ENCODE measurements at regions not wholly inside any gene's neighbourhood (a gene's known extent, or its start where the extent isn't known, plus 50 kb on each side); places are given as distances from the start of the nearest gene placed in this dataset.

DNA sequence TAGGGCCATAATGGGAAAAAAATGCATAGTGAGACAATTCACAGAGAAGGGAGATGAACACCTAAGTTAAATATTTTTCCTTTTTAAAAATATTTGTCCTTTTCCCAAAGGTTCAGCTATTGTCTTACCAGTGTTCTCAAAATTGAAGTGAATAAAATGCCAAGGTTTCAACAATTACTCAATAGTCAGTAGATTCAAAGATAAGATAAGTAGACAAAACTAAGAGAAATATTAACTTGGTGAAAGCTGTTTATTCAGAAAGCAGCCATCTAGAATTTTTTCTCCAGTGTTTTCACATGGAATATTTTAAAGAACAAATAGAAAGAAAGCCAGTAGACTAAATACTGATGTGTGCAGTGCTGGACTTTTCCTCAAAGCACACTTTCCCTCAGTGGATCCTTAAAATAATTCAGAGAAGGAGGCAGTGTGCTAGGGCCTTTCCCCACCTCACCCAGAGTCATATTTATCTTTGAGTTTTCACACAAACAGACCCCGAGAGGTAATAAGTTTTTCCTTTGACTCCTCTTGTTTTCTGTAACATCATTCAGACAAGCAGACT lies 144.5 kb upstream of the PLEKHG7 start:
- peaks cover 66% of the 10 kb centered on the region for H3K4me1 Mint-ChIP-seq (ENCODE audit: low read depth)

DNA sequence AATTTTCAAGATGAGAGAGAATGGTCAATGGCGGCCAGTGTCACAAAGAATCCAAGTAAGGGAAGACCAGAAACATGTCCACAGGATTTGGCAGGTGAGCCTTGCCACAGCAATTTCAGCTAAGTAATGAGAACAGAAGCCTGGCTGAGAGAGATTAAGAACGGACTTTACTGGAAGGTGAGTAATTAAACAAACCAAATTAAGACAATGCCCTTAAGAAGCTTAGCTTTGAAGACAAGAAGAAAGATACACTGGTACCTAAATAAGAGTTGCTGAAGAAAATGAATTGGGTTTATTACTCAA lies 145.4 kb upstream of the PLEKHG7 start:
- Mint-ChIP-seq H3K27me3 (no peaks in the 10 kb centered on the region), H3K4me1 (ENCODE audit: low read depth) (peaks cover 61% of the 10 kb centered on the region), H3K27ac (no peak overlapping the region), H3K4me3 (peak overlapping the region; percentile 77), H3K9me3 (no peaks in the 10 kb centered on the region), H3K36me3 (peaks cover 13% of the 10 kb centered on the region)
- ChIA-PET CTCF (interaction anchor here (1.1 to 2.1 kb wide), 6 partner anchors 13 to 412 kb away, joined by 4 to 19 read pairs (median 7); partner anchors contain the start of gene BTG1), POLR2A (interaction anchor here (1.0 to 3.8 kb wide), 9 partner anchors 9 to 678 kb away, joined by 3 to 18 read pairs (median 3); partner anchors contain the start of gene BTG1)
- intact Hi-C loops (cut with micrococcal nuclease): loop anchor here (5.0 kb wide), 2 partner anchors 340 to 420 kb away; no protein-coding TSS in a partner anchor
- DNase-seq: no peak

More for the DNA sequence above, 144.5 kb upstream of the PLEKHG7 start:
- Mint-ChIP-seq H3K9me3 (no peaks in the 10 kb centered on the region), H3K27me3 (no peaks in the 10 kb centered on the region), H3K36me3 (peaks cover 13% of the 10 kb centered on the region), H3K4me3 (peak overlapping the region; percentile 65), H3K27ac (no peak overlapping the region)
- ChIA-PET CTCF (interaction anchor here (1.1 to 1.7 kb wide), 3 partner anchors 45 to 91 kb away, joined by 4 to 19 read pairs (median 4); no protein-coding TSS in a partner anchor), POLR2A (interaction anchor here (1.0 to 3.8 kb wide), 4 partner anchors 40 to 415 kb away, joined by 3 to 18 read pairs (median 8); partner anchors contain the start of gene BTG1)
- intact Hi-C loops (cut with micrococcal nuclease): loop anchor here (1.0 to 5.0 kb wide), 3 partner anchors 19 to 421 kb away; no protein-coding TSS in a partner anchor
- DNase-seq: no peak

DNA sequence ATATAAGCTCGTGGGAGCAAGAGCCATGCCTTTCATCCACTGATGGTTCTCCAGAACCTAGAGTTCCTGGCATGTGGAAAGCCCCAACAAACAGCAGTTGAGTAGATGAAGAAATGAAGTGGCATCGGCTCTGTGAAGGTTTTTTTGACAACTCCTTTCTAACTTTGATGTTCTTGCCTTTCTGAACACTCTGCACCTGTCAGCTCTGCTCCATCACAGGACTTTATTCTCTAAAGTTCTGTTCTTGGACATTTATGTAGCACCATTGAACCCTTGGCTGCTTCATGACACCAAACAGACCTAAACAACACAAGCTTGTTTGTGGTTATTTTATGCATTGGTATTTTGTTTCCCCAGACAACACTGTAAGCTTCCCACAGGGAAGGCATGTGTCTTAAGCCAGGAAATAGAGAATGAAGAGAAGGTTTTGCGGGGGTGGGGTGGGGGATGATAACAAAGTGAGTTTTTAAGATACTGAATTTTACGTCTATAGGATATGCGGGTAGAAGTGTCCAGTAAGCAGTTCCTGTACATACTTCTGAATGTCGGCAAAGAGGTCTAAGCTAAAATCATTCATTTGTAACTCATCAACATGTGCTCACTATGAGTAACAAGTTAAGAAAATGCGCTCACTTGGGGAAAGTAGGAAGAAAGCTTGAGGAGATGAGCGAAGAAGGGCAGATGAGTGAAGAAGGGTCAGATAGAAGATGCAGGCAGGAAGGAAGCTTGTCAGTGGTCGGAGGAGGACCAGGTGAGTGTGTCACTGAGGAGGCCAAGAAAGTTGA lies 146.0 kb upstream of the PLEKHG7 start:
- peaks cover 55% of the 10 kb centered on the region for H3K4me1 Mint-ChIP-seq (ENCODE audit: low read depth)

DNA sequence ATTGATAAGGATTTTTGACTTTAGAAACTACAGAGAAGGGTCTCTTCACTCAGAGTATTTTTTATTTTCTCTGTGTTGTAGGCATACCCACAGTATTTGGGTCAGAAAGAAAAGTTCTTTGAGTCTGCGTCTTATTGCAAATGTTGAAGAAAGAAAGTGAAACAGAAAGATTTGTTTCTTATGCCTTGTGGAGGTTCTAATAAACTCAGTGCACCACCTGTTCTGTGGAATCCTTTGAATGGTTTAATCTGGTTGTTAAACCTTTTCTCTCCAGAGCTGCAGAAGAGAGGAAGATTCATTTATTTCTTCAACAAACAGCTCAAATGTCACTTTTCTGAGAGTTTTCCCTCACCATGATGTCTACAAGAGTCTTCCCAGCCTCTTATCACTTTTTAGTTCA lies 146.6 kb upstream of the PLEKHG7 start:
- CTCF ChIA-PET: interaction anchor here (1.7 to 2.1 kb wide), 3 partner anchors 14 to 53 kb away, joined by 7 to 19 read pairs (median 19); no protein-coding TSS in a partner anchor
- POLR2A ChIA-PET: interaction anchor here (0.9 to 3.8 kb wide), 7 partner anchors 7 to 412 kb away, joined by 3 to 18 read pairs (median 7); partner anchors contain the start of gene BTG1
- Mint-ChIP-seq H3K27me3 (no peaks in the 10 kb centered on the region), H3K27ac (no peak overlapping the region), H3K9me3 (no peaks in the 10 kb centered on the region), H3K36me3 (peaks cover 10% of the 10 kb centered on the region), H3K4me1 (ENCODE audit: low read depth) (peaks cover 50% of the 10 kb centered on the region), H3K4me3 (peak overlapping the region; percentile 77)
- intact Hi-C loops (cut with micrococcal nuclease): loop anchor here (1.0 to 5.0 kb wide), 4 partner anchors 54 to 419 kb away; no protein-coding TSS in a partner anchor
- no peak for DNase-seq

More for the DNA sequence above, 146.0 kb upstream of the PLEKHG7 start:
- ChIA-PET CTCF (interaction anchor here (1.1 to 2.1 kb wide), 6 partner anchors 13 to 411 kb away, joined by 4 to 19 read pairs (median 7); partner anchors contain the start of gene BTG1), POLR2A (interaction anchor here (0.9 to 3.8 kb wide), 10 partner anchors 8 to 678 kb away, joined by 3 to 18 read pairs (median 3); partner anchors contain the start of gene BTG1)
- peak; percentile 46 for DNase-seq
- intact Hi-C loops (cut with micrococcal nuclease): loop anchor here (1.0 to 5.0 kb wide), 4 partner anchors 55 to 420 kb away; no protein-coding TSS in a partner anchor
- peaks cover 13% of the 10 kb centered on the region for H3K36me3 Mint-ChIP-seq
- no peaks in the 10 kb centered on the region for H3K9me3 Mint-ChIP-seq
- H3K27me3 Mint-ChIP-seq: no peaks in the 10 kb centered on the region
- no peak overlapping the region for H3K27ac Mint-ChIP-seq
- H3K4me3 Mint-ChIP-seq: peak overlapping the region; percentile 77

DNA sequence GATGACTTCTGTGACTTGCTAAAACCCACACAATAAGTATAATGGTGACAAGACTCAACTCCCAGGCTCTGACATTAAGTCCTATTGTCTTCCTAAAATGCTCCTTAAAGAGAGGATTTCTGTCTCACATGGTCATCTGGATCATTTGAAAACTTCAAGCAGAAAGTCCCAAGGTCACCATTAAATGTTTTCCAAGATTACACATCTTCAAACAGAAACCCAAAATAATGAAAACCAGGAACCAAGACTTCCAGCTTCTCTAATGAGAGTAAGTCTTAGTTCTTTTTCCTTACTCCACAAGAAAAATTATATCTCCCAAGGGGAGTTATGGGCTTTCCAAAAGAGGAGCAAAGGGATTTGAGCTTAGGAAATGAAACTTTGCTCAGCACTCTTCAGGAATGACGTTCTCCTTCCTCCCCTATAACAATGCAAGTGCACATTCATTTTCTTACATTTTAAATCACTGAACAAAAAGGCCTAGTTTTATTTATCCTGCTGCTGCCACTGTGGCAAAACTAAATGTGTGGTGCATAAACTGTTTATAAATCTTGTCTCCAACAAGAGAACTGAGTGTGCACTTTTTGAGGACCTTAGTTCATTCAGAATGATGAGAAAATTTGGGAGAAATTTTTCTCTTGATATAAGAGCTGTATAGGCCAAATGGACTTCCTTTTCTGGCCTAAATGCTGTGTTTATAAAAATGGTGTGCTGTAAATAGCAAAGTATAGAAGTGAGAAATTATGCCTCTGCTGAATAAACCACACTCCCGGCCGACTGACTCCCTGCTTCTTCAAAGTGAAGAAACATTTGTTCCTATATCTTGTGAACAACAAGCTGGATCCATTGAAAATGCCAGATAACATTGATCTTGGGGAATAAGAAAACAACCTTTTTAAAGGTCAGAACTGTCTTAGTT lies 148.4 kb upstream of the PLEKHG7 start:
- H3K27me3 Mint-ChIP-seq: no peaks in the 10 kb centered on the region
- ChIA-PET POLR2A (interaction anchor here (0.8 to 1.1 kb wide), 2 partner anchors 47 to 416 kb away, joined by 3 read pairs; no protein-coding TSS in a partner anchor), CTCF (no interaction called here)
- peaks cover 39% of the 10 kb centered on the region for H3K4me1 Mint-ChIP-seq (ENCODE audit: low read depth)
- no peak for DNase-seq
- H3K9me3 Mint-ChIP-seq: no peaks in the 10 kb centered on the region
- no peak overlapping the region for H3K4me3 Mint-ChIP-seq
- H3K36me3 Mint-ChIP-seq: peaks cover 5% of the 10 kb centered on the region
- no peak overlapping the region for H3K27ac Mint-ChIP-seq
- intact Hi-C loops (cut with micrococcal nuclease): loop anchor here (5.0 kb wide), 3 partner anchors 337 to 477 kb away; no protein-coding TSS in a partner anchor

DNA sequence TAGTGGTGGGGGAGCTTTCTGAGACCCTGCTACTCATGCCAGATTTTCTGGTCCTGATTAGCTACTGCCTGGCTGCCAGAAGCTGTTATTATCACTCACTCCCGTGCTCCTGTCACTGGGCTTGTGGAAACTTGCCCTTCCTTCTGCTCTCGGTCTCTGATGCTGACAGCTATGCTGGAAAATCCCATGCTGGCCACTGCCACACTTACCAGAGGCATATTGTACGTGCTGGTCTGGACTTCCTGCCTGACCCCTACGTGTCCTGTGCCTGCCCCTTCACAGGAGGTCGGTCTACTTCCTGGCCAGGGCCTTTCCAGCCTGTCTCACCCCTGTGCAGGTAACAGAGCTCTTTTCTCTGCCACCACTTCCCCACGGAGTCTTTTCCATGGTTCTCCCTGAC lies 149.4 kb upstream of the PLEKHG7 start:
- ChIA-PET POLR2A (interaction anchor here (0.6 to 0.8 kb wide), 2 partner anchors 13 to 415 kb away, joined by 3 to 4 read pairs; no protein-coding TSS in a partner anchor), CTCF (no interaction called here)
- Mint-ChIP-seq H3K9me3 (peaks cover 2% of the 10 kb centered on the region), H3K27me3 (no peaks in the 10 kb centered on the region), H3K4me3 (no peak overlapping the region), H3K4me1 (ENCODE audit: low read depth) (peaks cover 31% of the 10 kb centered on the region), H3K27ac (no peak overlapping the region), H3K36me3 (peaks cover 5% of the 10 kb centered on the region)
- no peak for DNase-seq
- intact Hi-C loops (cut with micrococcal nuclease): loop anchor here (5.0 kb wide), 1 partner anchor 476 kb away; no protein-coding TSS in a partner anchor

DNA sequence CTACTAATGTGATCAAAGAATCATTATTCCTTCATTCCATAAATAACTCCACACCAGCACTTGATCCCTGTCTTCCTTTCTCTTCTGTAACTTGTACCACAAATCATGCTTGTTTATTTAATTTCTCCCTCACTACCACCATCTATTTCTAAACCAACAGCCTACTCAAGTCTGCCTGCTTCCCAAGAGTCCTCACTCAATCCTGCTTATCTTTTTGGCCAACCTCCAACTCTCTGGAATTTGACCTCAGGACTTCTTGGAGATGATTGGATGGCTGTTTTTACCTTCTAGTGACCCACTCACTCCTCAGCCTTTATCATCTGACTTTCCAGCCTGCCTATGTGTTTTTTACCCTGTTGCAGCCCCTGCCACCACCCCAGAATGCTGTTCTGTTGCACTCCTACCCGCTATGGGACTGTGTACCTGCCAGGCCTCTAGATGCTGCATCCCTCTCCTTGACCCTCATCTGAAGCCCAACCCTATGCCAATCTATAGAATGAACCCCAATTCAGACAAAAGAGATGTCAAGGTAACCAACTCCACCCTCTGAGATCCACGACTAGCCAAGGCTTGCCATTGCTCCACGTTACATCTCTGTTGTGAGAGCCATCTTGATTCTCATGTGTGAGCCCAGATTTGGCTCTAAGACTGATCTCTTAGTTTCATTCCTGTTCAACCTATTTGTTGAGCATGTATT lies 150.2 kb upstream of the PLEKHG7 start:
- Mint-ChIP-seq H3K36me3 (peaks cover 5% of the 10 kb centered on the region), H3K27ac (no peak overlapping the region), H3K4me3 (no peak overlapping the region), H3K4me1 (ENCODE audit: low read depth) (peaks cover 30% of the 10 kb centered on the region), H3K27me3 (no peaks in the 10 kb centered on the region), H3K9me3 (peaks cover 2% of the 10 kb centered on the region)
- DNase-seq: no peak
- ChIA-PET POLR2A (interaction anchor here (1.1 to 1.9 kb wide), 4 partner anchors 12 to 407 kb away, joined by 3 to 14 read pairs (median 8); partner anchors contain the start of gene BTG1), CTCF (interaction anchor here (1.1 to 2.8 kb wide), 3 partner anchors 11 to 49 kb away, joined by 4 to 31 read pairs (median 8); no protein-coding TSS in a partner anchor)
- intact Hi-C loops (cut with micrococcal nuclease): loop anchor here (1.0 to 5.0 kb wide), 6 partner anchors 13 to 475 kb away; no protein-coding TSS in a partner anchor

DNA sequence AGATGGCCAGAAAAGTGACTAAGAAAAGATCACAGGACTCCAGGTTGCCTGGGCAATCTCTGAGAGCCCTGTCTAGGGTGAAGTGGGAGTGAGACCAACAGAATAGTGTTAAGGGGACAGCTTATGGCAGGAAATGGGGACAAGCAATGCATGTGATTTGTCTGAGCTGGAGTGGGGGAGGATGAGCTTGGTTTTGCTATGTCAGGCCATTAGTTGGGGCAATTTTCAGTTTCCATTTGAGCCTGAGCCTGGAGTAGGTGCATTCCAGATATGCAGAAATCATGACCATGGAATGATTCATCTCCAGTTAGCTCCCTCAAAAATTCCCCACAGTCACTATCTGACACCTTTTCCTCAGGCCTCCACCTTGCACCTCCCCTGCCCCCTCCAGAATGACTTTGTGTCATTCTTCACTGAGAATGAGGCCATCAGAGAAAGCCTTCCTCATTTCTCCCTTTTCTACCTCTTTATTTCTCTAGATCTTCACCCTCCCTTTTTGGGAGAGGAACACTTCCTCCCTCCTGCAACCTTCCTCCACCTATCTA lies 150.9 kb upstream of the PLEKHG7 start:
- ChIA-PET POLR2A (interaction anchor here (1.1 to 1.9 kb wide), 5 partner anchors 11 to 407 kb away, joined by 3 to 14 read pairs (median 7); partner anchors contain the start of gene BTG1), CTCF (interaction anchor here (0.7 to 2.8 kb wide), 5 partner anchors 10 to 149 kb away, joined by 3 to 31 read pairs (median 4); no protein-coding TSS in a partner anchor)
- peaks cover 1% of the 10 kb centered on the region for H3K36me3 Mint-ChIP-seq
- H3K27me3 Mint-ChIP-seq: no peaks in the 10 kb centered on the region
- no peak overlapping the region for H3K4me3 Mint-ChIP-seq
- H3K27ac Mint-ChIP-seq: no peak overlapping the region
- H3K4me1 Mint-ChIP-seq (ENCODE audit: low read depth): peaks cover 25% of the 10 kb centered on the region
- DNase-seq: peak; percentile 75
- intact Hi-C loops (cut with micrococcal nuclease): loop anchor here (1.0 to 5.0 kb wide), 6 partner anchors 13 to 475 kb away; no protein-coding TSS in a partner anchor
- H3K9me3 Mint-ChIP-seq: peaks cover 2% of the 10 kb centered on the region

DNA sequence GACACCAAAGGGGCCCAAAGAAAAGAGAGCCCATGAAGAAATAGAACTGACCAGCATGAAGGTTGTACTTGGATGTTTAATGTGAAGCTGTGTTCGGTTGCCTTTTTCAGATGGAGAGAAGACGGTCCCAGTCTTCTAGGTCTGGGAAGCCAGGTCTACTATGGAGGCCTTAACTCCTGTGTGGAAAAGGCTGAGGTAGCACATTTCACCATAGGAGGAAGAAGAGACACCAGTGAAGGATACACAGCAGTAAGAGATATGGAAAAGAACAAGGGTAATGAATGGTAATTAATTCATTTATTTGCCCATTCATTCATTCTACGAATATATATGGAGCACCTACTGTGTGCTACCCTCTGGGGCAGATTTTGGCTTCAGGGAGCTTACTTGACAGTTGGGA lies 151.6 kb upstream of the PLEKHG7 start:
- no peak overlapping the region for H3K4me3 Mint-ChIP-seq
- ChIA-PET CTCF (interaction anchor here (0.7 to 2.8 kb wide), 6 partner anchors 9 to 148 kb away, joined by 3 to 31 read pairs (median 6); no protein-coding TSS in a partner anchor), POLR2A (interaction anchor here (1.1 to 1.9 kb wide), 6 partner anchors 11 to 406 kb away, joined by 3 to 14 read pairs (median 6); partner anchors contain the start of gene BTG1)
- H3K36me3 Mint-ChIP-seq: peaks cover 1% of the 10 kb centered on the region
- H3K9me3 Mint-ChIP-seq: peaks cover 2% of the 10 kb centered on the region
- intact Hi-C loops (cut with micrococcal nuclease): loop anchor here (5.0 kb wide), 1 partner anchor 474 kb away; no protein-coding TSS in a partner anchor
- H3K27me3 Mint-ChIP-seq: no peaks in the 10 kb centered on the region
- no peak overlapping the region for H3K27ac Mint-ChIP-seq
- H3K4me1 Mint-ChIP-seq (ENCODE audit: low read depth): peaks cover 18% of the 10 kb centered on the region
- DNase-seq: no peak

DNA sequence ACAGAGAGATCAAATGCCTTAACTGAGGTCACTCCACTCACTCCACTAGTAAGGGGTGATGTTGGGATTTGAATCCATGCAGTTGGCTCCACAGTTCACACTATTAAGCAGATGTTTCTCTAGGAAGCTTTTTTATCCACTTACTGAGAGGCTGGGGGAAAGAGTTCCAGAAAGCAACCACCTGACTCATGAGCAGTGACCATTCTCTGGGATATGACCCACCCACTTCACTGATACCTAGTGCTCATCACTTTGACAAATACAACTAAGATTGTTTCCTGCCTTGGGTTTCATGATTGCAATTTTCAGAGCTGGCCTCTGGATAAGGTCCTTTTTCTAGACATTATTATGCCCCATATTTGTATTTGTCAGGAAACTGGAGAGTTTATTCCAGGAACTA lies 152.1 kb upstream of the PLEKHG7 start:
- ChIA-PET POLR2A (interaction anchor here (1.3 to 1.9 kb wide), 3 partner anchors 34 to 405 kb away, joined by 4 to 8 read pairs (median 4); partner anchors contain the start of gene BTG1), CTCF (interaction anchor here (1.9 to 2.8 kb wide), 2 partner anchors 10 to 47 kb away, joined by 7 to 31 read pairs; no protein-coding TSS in a partner anchor)
- no peaks in the 10 kb centered on the region for H3K27me3 Mint-ChIP-seq
- H3K4me1 Mint-ChIP-seq (ENCODE audit: low read depth): peaks cover 13% of the 10 kb centered on the region
- peaks cover 2% of the 10 kb centered on the region for H3K9me3 Mint-ChIP-seq
- H3K4me3 Mint-ChIP-seq: no peak overlapping the region
- intact Hi-C loops (cut with micrococcal nuclease): loop anchor here (5.0 kb wide), 1 partner anchor 473 kb away; no protein-coding TSS in a partner anchor
- no peak for DNase-seq
- peaks cover 1% of the 10 kb centered on the region for H3K36me3 Mint-ChIP-seq
- H3K27ac Mint-ChIP-seq: no peak overlapping the region

Measured in activated CD4-positive, alpha-beta memory T cell treated with anti-CD3 and anti-CD28 coated beads for 36 hours (primary cell).